Gastrocnemius medialis (tissue), 4 donors: ENCODE measurements at regions not wholly inside any gene's neighbourhood (a gene's known extent, or its start where the extent isn't known, plus 50 kb on each side); places are given as distances from the start of the nearest gene placed in this dataset.
A peak's percentile ranks its signal among the peaks of the same experiment; 100 is the strongest.
"Not testable (repeated sequence)": the region's sequence is repeated elsewhere in the genome, so short reads cannot be mapped to it uniquely, and the experiment has no call there.

Experiments used
- ATAC-seq, 2 donors: fragments of 150-250 bp; one replicate each; pipeline ENCODE4 v1.9.1; 2016
- DNase-seq, 2 donors: peaks; one replicate each; pipeline ENCODE4 v3.0.0-alpha.2; 2019
- H3K27ac ChIP-seq, 4 donors: fragments of 200-600 bp; sonication (generic); 1 replicate in 1 of 4; 2 replicates in 3 of 4; pipeline ENCODE4 v1.5.1; 2016 to 2018; ENCODE audit warnings: mild to moderate bottlenecking in 2 of 4, moderate library complexity in 1 of 4
- H3K27me3 ChIP-seq, 3 donors: fragments of 200-600 bp; sonication (generic) in 2 of 3; 1 replicate in 1 of 3; 2 replicates in 2 of 3; pipeline versions ENCODE4 v1.5.1 to v1.6.0; 2016 to 2019; ENCODE audit warnings: mild to moderate bottlenecking in 1 of 3, moderate library complexity in 1 of 3
- H3K36me3 ChIP-seq, 2 donors: fragments of 200-600 bp; sonication (generic) in 1 of 2; one replicate each; pipeline ENCODE4 v1.5.1; 2017 to 2018
- H3K4me1 ChIP-seq, 2 donors: fragments of 200-600 bp; sonication (generic) in 1 of 2; one replicate each; pipeline ENCODE4 v1.5.1; 2016 to 2017; ENCODE audit warnings: mild to moderate bottlenecking in 2 of 2
- H3K4me3 ChIP-seq, 4 donors: fragments of 200-600 bp; sonication (generic) in 3 of 4; 1 replicate in 1 of 4; 2 replicates in 3 of 4; pipeline ENCODE4 v1.5.1; 2016 to 2019; ENCODE audit warnings: mild to moderate bottlenecking in 2 of 4
- H3K9me3 ChIP-seq, 3 donors: fragments of 200-600 bp; sonication (generic) in 2 of 3; 1 replicate in 1 of 3; 2 replicates in 2 of 3; pipeline ENCODE4 v1.5.1; 2016 to 2019
- POLR2A ChIP-seq, 2 donors: fragments of 450-650 bp; IDR thresholded peaks; one replicate each; pipeline ENCODE4 v1.6.1; 2017; ENCODE audit warnings: antibody characterized with exemption in 2 of 2, mild to moderate bottlenecking in 2 of 2, moderate library complexity in 2 of 2
- in situ Hi-C, 4 donors: fragments of 200-750 bp; cut with MboI; loops; one replicate each; pipeline versions ENCODE4 v1.15.0 to v1.8.0; 2017; ENCODE audit warnings: low sequenced_read_pairs in 4 of 4
- intact Hi-C: fragments of 100-400 bp; cut with DNase I; formaldehyde crosslinking; loops from one replicate; pipeline ENCODE4 v1.15.1; 2023; ENCODE audit warnings: low total_unique reads
- TF ChIP-seq, protein P1 (sequence below), 5 experiments: fragments of 450-650 bp in 3 of 5; fragments of 200-600 bp in 2 of 5; sonication (generic) in 2 of 5; IDR thresholded peaks in 4 of 5; conservative IDR thresholded peaks in 1 of 5; 1 replicate in 4 of 5; 2 replicates in 1 of 5; pipeline ENCODE4 v1.5.1; 2016 to 2019; ENCODE audit warnings: antibody characterized with exemption in 5 of 5, mild to moderate bottlenecking in 3 of 5, moderate library complexity in 3 of 5

DNA sequence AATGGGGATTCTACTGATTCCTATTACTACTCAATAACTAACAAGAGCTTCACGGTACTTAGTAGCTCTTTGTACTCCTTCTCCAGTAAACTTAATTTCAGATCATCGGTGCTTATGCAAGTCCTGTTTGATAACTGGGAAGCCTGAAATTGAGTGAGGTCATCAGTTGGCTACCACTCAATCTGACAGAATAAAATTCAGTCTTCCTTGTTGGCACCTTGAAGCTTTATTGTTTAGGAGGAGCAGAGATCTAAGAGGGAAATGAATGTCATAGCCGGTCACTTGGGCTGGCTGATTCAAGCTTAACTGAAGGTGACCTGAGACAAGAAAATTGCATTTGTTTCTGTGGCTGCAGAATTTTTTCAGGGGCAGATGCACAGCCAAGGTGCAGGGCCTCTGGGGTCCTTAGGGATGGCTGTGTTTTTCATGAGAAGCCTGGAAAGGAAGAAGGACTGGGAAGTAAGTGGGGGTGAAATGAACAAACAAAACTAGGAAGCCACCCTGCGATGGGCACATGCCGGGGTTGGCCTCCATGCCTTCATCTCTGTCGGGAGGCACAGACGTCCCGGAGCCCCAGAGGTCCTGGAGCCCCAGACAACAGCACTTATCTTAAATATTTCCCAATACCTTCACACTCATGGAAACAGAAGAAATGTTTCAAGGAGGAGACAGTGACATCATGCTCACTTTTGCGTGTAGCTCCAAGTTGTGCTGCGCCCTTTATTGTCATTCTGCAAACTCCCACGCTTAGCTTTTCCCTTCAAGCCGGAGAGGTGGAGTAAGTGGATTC is 85.0 kb upstream of the KIF5B start:
- Histone ChIP-seq H3K27me3 (no peaks in the 10 kb centered on the region), H3K4me3 (no peak overlapping the region), H3K9me3 (no peaks in the 10 kb centered on the region), H3K27ac (peak overlapping the region in 3 of 4 donors; percentile 15 to 58 (median 27)), H3K4me1 (peaks cover 0 to 4% of the 10 kb centered on the region in 2 donors), H3K36me3 (no peaks in the 10 kb centered on the region)
- TF ChIP-seq, protein P1, sequence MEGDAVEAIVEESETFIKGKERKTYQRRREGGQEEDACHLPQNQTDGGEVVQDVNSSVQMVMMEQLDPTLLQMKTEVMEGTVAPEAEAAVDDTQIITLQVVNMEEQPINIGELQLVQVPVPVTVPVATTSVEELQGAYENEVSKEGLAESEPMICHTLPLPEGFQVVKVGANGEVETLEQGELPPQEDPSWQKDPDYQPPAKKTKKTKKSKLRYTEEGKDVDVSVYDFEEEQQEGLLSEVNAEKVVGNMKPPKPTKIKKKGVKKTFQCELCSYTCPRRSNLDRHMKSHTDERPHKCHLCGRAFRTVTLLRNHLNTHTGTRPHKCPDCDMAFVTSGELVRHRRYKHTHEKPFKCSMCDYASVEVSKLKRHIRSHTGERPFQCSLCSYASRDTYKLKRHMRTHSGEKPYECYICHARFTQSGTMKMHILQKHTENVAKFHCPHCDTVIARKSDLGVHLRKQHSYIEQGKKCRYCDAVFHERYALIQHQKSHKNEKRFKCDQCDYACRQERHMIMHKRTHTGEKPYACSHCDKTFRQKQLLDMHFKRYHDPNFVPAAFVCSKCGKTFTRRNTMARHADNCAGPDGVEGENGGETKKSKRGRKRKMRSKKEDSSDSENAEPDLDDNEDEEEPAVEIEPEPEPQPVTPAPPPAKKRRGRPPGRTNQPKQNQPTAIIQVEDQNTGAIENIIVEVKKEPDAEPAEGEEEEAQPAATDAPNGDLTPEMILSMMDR (IDR thresholded peaks at IDR 0.05 in 4 of 5, conservative IDR thresholded peaks at IDR 0.05 in 1 of 5) = no peak
- in situ Hi-C loops = no loop called here
- ATAC-seq (peak; percentile 19 to 46), DNase-seq (no peak)
- intact Hi-C loops = no loop called here

DNA sequence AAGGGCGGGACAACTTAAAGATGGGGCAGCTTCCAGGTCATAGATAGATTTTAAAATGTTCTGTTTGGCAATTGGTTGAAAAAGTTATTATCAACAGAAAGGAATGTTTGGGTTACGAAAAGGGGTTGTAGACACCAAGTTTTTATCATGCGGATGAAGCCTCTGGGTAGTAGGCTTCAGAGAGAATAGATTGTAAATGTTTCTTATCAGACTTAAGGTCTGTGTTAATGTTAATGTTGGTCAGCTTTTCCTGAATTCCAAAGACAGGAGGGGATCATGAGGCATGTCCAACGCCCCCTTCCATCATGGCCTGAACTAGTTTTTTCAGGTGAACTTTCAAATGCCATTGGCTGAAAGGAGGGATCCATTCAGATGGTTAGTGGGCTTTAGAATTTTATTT is 84.2 kb upstream of the KIF5B start:
- intact Hi-C loops (no loop called here), in situ Hi-C loops (no loop called here)
- H3K9me3 ChIP-seq = no peaks in the 10 kb centered on the region
- no peak overlapping the region for H3K4me3 ChIP-seq
- H3K27ac ChIP-seq = peak overlapping the region in 3 of 4 donors; percentile 12 to 58 (median 15)
- no peak for ATAC-seq
- peaks cover 0 to 4% of the 10 kb centered on the region in 2 donors for H3K4me1 ChIP-seq
- H3K27me3 ChIP-seq = no peaks in the 10 kb centered on the region
- H3K36me3 ChIP-seq = no peaks in the 10 kb centered on the region
- TF ChIP-seq, protein P1 (IDR thresholded peaks at IDR 0.05 in 4 of 5, conservative IDR thresholded peaks at IDR 0.05 in 1 of 5) = no peak
- no peak for TF ChIP-seq POLR2A (IDR thresholded peaks at IDR 0.05)
- DNase-seq = no peak

DNA sequence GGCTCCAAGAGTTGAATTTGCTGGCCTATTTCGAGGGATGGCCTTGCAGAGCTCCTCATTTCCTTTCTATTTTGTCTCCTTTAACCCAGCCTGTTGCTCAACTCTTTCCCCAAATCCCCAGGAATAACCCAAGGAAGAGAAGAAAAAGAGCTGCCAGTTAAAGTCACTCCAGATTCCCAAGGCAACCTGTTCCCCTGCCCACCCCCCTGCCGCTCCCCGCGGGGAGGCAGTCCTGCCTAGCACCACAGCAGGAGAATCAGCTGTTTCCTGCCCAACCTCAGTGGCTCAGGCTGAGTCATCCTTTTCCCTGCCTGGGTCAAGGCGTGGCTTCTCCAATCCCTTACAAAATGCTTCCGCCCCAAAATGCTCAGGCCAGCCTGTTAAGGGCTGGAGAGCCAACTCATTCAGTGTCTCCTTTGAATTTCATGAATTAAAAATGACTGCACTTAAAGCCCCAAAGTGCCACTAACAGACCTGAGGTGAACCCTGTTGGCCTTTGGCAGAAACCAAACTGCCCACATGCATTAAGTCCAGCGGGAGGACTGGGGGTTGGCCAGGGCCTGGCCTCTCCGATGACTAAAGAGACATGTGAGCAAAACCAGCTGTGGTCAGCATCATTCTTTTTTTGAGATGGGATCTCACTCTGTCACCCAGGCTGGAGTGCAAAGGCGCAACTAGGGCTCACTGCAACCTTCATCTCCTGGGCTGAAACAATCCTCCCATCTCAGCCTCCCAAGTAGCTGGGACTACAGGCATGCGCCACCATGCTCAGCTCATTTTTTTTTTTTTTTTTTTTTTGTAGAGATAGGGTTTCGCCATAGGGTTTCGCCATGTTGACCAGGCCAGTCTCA is 83.2 kb upstream of the KIF5B start:
- peak overlapping the region; percentile 10 to 70 (median 56) for H3K27ac ChIP-seq
- intact Hi-C loops (no loop called here), in situ Hi-C loops (no loop called here)
- ATAC-seq (peak; percentile 94), DNase-seq (peak; percentile 59 to 74)
- H3K4me3 ChIP-seq = no peak overlapping the region
- TF ChIP-seq, protein P1 (IDR thresholded peaks at IDR 0.05 in 4 of 5, conservative IDR thresholded peaks at IDR 0.05 in 1 of 5) = no peak
- TF ChIP-seq POLR2A (IDR thresholded peaks at IDR 0.05) = no peak
- H3K36me3 ChIP-seq = no peaks in the 10 kb centered on the region
- H3K27me3 ChIP-seq = no peaks in the 10 kb centered on the region
- no peaks in the 10 kb centered on the region for H3K9me3 ChIP-seq
- peaks cover 0 to 4% of the 10 kb centered on the region in 2 donors for H3K4me1 ChIP-seq

DNA sequence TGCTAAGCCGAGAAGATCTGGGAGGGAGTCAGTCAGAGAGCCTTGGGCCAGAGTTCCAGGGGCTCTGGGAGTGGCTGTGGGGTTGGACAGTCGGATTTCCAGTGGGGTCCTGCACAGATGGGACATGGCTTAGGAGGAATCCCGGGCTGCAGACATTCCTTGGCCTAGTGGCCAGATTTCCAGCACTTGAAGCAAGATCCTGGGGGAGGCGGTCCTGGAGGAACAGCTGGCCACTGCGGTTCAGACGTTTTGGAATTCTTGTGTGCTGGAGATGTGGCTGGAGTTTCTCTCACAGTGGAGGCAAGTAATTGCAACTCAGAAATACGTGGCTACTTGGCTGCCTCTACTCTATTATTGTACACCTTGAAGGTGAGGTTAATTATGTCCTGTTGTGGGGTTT is 80.7 kb upstream of the KIF5B start:
- DNase-seq, H3K27me3 ChIP-seq, ATAC-seq, H3K4me1 ChIP-seq, H3K9me3 ChIP-seq, H3K27ac ChIP-seq, H3K4me3 ChIP-seq, H3K36me3 ChIP-seq, intact Hi-C loops, in situ Hi-C loops: not testable (repeated sequence)

DNA sequence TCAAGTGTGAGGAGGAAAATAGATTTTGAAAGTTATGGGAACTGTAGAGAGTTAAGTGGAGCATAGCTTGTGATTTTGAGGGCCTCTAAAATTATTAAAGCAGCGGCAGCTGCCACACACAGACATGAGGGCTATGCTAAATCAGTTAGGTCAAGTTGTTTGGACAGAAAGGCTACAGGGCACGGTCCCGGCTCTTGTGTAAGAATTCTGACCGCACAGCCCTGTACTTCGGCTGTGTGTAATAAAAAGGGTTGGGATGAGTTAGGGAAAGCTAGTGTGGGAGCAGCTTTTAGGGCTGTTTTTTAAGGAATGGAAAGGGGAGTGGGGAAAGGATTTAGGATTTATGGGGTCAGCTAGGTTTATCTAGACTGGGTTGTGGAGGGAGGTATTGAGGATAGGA is 79.6 kb upstream of the KIF5B start:
- ATAC-seq, in situ Hi-C loops: not testable (repeated sequence)

More for the DNA sequence above, 79.6 kb upstream of the KIF5B start:
- H3K9me3 ChIP-seq, H3K27ac ChIP-seq, intact Hi-C loops, H3K4me1 ChIP-seq, DNase-seq, H3K4me3 ChIP-seq, H3K36me3 ChIP-seq, H3K27me3 ChIP-seq: not testable (repeated sequence)
